ENCODE measurements at regions not wholly inside any gene's neighbourhood (a gene's known extent, or its start where the extent isn't known, plus 50 kb on each side); places are given as distances from the start of the nearest gene placed in this dataset.

DNA sequence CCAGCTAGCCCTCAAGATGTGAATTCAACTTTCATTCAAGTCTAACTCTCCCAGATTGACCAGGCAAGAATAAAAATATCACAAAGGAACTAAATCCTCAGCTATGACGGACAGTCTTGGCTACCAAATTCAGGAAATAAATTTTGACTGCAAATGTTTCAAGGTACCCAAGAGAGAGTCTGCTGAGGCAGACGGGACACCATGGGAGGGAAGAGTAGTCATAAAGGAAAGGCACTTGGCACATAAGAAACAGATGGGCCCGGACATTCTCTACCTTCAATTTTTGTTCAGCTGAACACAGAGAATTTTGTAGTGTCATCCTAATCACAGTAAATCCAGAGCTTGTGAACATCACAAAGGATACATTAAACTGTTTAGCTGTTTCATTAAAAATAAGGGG, 390.0 kb downstream of the DTWD2 start:
- no peaks in the 10 kb centered on the region for H3K4me1 ChIP-seq
- no peaks in the 10 kb centered on the region for H3K9me3 ChIP-seq
- H3K4me3 ChIP-seq: no peak overlapping the region
- no peaks in the 10 kb centered on the region for H3K36me3 ChIP-seq
- no peaks in the 10 kb centered on the region for H3K27me3 ChIP-seq
- intact Hi-C loops (cut with DNase I): no loop called here
- DNase-seq: no peak
- H3K27ac ChIP-seq: no peak overlapping the region
- 76 to 82% methylated on average over 3 of the region's 3 CpGs for WGBS, 2 donors
- no peak for TF ChIP-seq POLR2A (IDR thresholded peaks at IDR 0.05)
- TF ChIP-seq, protein P1, sequence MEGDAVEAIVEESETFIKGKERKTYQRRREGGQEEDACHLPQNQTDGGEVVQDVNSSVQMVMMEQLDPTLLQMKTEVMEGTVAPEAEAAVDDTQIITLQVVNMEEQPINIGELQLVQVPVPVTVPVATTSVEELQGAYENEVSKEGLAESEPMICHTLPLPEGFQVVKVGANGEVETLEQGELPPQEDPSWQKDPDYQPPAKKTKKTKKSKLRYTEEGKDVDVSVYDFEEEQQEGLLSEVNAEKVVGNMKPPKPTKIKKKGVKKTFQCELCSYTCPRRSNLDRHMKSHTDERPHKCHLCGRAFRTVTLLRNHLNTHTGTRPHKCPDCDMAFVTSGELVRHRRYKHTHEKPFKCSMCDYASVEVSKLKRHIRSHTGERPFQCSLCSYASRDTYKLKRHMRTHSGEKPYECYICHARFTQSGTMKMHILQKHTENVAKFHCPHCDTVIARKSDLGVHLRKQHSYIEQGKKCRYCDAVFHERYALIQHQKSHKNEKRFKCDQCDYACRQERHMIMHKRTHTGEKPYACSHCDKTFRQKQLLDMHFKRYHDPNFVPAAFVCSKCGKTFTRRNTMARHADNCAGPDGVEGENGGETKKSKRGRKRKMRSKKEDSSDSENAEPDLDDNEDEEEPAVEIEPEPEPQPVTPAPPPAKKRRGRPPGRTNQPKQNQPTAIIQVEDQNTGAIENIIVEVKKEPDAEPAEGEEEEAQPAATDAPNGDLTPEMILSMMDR (IDR thresholded peaks at IDR 0.05): no peak

DNA sequence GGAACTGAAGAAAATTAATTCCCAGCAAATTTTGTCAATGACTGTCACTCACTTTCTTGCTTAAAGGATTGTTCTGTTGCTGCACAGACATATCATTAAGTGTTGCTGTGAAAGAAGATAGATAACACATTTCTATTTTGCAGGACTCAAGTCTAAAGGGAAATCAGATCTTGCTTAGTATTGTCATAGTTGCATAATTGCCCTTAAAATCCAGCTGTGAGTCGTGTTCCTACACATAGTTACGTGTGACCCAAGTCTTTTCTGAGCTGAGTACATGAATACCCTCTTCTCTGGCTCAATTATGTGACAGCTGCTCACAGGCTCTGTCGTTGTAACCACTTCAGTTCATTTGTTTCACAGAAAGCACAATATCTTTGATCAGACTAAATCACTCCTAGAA, 390.8 kb downstream of the DTWD2 start:
- H3K27ac ChIP-seq: no peak overlapping the region
- TF ChIP-seq, protein P1 (IDR thresholded peaks at IDR 0.05): no peak
- no peak for TF ChIP-seq POLR2A (IDR thresholded peaks at IDR 0.05)
- H3K9me3 ChIP-seq: no peaks in the 10 kb centered on the region
- WGBS, 2 donors: 35 to 37% methylated on average over 3 of the region's 3 CpGs
- H3K4me3 ChIP-seq: no peak overlapping the region
- no peaks in the 10 kb centered on the region for H3K36me3 ChIP-seq
- no peaks in the 10 kb centered on the region for H3K4me1 ChIP-seq
- intact Hi-C loops (cut with DNase I): no loop called here
- no peak for DNase-seq
- no peaks in the 10 kb centered on the region for H3K27me3 ChIP-seq

DNA sequence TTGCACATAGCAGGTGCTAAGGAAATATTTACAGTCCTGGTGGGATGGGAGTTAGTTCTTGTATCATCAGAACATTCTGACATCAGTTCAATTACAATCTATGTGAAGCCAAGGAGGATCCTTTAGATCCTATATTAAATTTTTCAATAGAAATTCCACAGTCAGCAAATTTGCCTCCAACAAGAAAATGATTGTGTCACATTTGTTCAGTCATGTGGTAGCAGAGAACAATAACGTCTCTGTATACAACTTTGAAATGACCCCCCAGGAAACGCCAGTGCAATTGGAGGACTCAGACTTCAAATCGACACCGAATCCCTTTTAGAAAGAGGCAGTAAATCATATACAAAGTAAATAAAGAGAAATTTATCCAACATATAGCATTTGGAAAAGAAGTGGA, 392.1 kb downstream of the DTWD2 start:
- no peaks in the 10 kb centered on the region for H3K4me1 ChIP-seq
- TF ChIP-seq, protein P1 (IDR thresholded peaks at IDR 0.05): no peak
- no peak for TF ChIP-seq POLR2A (IDR thresholded peaks at IDR 0.05)
- WGBS, 2 donors: 66 to 69% methylated on average over 4 of the region's 4 CpGs
- no peaks in the 10 kb centered on the region for H3K27me3 ChIP-seq
- intact Hi-C loops (cut with DNase I): no loop called here
- H3K4me3 ChIP-seq: no peak overlapping the region
- no peaks in the 10 kb centered on the region for H3K36me3 ChIP-seq
- no peaks in the 10 kb centered on the region for H3K9me3 ChIP-seq
- DNase-seq: no peak
- no peak overlapping the region for H3K27ac ChIP-seq

DNA sequence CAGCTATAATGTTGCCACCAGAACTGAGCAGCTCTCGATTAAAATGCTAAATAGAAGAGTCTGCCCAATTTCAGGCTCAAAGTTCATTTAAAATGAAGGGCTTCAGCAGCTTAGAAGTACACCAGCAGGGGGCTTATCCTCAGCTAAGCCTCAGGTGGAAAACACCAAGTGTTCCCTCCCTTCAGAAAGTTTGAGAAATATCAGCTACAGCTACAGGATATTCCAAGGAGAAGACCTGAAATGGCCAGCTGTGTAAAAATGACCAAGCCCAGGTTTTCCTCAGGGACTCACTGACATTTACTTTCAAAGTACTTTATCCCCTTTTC, 395.4 kb downstream of the DTWD2 start:
- TF ChIP-seq, protein P1 (IDR thresholded peaks at IDR 0.05): no peak
- TF ChIP-seq POLR2A (IDR thresholded peaks at IDR 0.05): no peak
- Histone ChIP-seq H3K27me3 (no peaks in the 10 kb centered on the region), H3K4me1 (no peaks in the 10 kb centered on the region), H3K4me3 (no peak overlapping the region), H3K9me3 (no peaks in the 10 kb centered on the region), H3K27ac (no peak overlapping the region), H3K36me3 (no peaks in the 10 kb centered on the region)
- DNase-seq: no peak
- intact Hi-C loops (cut with DNase I): no loop called here
- 64 to 83% methylated on average over 1 of the region's 1 CpG for WGBS, 2 donors

DNA sequence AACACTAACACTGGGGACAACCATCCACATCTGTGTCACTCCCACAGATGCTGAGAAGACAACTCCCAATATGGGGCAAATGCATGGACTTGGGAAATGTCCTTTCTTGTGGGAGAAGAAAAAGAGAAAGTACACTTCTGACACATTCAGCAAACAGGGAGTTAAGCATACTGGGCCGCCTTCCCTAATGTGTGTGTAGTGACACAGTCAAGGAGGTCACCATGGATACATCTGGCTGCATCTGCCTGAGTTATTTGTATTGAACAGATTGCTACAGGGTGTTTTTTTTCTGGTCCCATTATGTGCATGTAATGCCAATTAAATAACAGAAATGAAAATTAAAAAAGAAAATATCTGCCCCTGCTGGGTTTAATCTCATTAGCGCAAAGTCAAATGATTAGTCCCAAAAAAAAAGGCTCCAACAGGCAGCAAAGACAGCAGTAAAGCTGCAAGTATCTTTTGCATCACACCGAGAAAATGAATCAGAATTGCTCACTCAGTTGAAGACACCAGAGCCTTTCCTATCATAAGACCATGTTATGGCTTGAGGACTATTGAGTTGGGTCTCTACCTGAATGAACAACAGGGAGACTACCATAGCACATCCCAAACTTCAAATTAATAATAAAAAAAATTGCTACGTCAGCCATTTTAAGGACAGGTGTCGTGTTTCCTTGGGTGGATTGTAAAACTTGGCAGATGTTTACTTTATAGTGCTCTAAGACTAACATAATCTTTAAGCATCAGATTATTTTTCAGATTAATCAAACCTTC, 395.9 kb downstream of the DTWD2 start:
- Histone ChIP-seq H3K36me3 (no peaks in the 10 kb centered on the region), H3K4me3 (no peak overlapping the region), H3K9me3 (no peaks in the 10 kb centered on the region), H3K27me3 (no peaks in the 10 kb centered on the region), H3K27ac (no peak overlapping the region), H3K4me1 (no peaks in the 10 kb centered on the region)
- TF ChIP-seq, protein P1 (IDR thresholded peaks at IDR 0.05): no peak
- TF ChIP-seq POLR2A (IDR thresholded peaks at IDR 0.05): no peak
- WGBS, 2 donors: 47 to 57% methylated on average over 5 of the region's 5 CpGs
- no peak for DNase-seq
- intact Hi-C loops (cut with DNase I): no loop called here
